ENCODE measurements at regions not wholly inside any gene's neighbourhood (a gene's known extent, or its start where the extent isn't known, plus 50 kb on each side); places are given as distances from the start of the nearest gene placed in this dataset.

DNA sequence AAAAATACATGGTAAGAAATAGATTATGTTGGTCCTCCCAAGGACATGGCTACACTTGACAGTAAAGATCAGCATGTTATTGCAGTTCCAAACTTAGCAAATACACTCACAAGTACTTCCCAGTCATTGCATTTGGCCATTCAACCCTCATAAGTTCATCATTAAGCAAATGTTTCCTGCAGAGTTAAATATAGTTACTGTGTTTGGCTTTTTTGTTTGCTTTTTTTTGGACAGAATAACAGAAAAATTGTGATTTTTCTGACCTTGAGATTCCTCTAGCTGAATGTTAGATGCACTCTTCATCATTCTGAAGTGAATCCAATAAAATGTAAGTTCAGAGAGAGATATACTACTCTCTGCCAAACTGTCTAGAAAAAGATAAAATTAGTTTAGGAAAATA is 295.3 kb downstream of the GPD2 start:
- TF ChIP-seq, protein P1, sequence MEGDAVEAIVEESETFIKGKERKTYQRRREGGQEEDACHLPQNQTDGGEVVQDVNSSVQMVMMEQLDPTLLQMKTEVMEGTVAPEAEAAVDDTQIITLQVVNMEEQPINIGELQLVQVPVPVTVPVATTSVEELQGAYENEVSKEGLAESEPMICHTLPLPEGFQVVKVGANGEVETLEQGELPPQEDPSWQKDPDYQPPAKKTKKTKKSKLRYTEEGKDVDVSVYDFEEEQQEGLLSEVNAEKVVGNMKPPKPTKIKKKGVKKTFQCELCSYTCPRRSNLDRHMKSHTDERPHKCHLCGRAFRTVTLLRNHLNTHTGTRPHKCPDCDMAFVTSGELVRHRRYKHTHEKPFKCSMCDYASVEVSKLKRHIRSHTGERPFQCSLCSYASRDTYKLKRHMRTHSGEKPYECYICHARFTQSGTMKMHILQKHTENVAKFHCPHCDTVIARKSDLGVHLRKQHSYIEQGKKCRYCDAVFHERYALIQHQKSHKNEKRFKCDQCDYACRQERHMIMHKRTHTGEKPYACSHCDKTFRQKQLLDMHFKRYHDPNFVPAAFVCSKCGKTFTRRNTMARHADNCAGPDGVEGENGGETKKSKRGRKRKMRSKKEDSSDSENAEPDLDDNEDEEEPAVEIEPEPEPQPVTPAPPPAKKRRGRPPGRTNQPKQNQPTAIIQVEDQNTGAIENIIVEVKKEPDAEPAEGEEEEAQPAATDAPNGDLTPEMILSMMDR (IDR thresholded peaks at IDR 0.05; ENCODE audit: insufficient read depth, low read length, poor library complexity, severe bottlenecking) = no peak
- no peaks in the 10 kb centered on the region for H3K27me3 ChIP-seq (replicated peaks; ENCODE audit: control insufficient read depth, insufficient read depth, low read length)
- no peaks in the 10 kb centered on the region for H3K36me3 ChIP-seq (ENCODE audit: control insufficient read depth, insufficient read depth, low read length)

DNA sequence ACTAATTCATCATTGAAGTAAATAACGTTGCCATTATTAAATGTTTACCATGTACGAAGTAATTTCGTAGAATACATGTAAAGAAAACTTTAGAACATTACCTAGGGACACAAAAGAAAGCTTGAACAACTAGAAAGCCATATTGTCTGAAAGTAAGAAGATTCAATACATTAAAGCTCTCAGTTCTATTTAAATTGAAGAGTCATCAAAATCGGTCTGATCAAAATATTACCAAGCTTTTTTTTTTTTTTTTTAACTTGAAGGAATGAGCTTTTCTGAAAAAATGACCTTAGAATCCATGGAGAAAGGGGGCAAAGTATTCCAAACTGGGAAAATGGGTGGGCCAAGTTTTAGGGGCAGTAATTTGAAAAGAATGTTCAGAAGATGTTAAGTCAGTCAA is 300.8 kb downstream of the GPD2 start:
- Histone ChIP-seq H3K4me3 (replicated peaks; ENCODE audit: low read depth, low read length) (no peak overlapping the region), H3K36me3 (ENCODE audit: control insufficient read depth, insufficient read depth, low read length) (no peaks in the 10 kb centered on the region), H3K27me3 (replicated peaks; ENCODE audit: control insufficient read depth, insufficient read depth, low read length) (no peaks in the 10 kb centered on the region)
- TF ChIP-seq, protein P1 (IDR thresholded peaks at IDR 0.05; ENCODE audit: insufficient read depth, low read length, poor library complexity, severe bottlenecking) = no peak
- DNase-seq (ENCODE audit: extremely low read depth, insufficient read length) = no peak

More for the DNA sequence above, 295.3 kb downstream of the GPD2 start:
- H3K4me3 ChIP-seq (replicated peaks; ENCODE audit: low read depth, low read length) = no peak overlapping the region
- DNase-seq (ENCODE audit: extremely low read depth, insufficient read length) = no peak

DNA sequence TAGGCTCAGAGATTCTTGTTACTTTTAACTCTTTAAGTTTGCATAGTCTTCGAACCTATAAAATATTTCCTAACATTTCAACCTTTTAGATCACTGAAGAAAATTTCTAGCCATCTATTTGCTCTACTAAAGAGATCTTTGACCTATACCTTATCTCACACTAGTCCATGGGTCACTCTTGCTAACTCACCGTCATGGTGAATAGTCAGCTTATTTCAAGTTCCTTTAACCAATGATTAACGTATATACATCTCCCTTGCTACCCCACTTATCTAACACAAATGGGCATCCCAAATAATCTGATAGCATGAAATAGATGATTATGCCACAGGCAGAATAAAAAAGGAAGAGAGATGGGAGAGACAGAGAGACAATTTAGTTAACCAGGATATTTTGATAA is 303.1 kb downstream of the GPD2 start:
- H3K4me3 ChIP-seq (replicated peaks; ENCODE audit: low read depth, low read length) = no peak overlapping the region
- TF ChIP-seq, protein P1 (IDR thresholded peaks at IDR 0.05; ENCODE audit: insufficient read depth, low read length, poor library complexity, severe bottlenecking) = no peak
- no peak for DNase-seq (ENCODE audit: extremely low read depth, insufficient read length)

DNA sequence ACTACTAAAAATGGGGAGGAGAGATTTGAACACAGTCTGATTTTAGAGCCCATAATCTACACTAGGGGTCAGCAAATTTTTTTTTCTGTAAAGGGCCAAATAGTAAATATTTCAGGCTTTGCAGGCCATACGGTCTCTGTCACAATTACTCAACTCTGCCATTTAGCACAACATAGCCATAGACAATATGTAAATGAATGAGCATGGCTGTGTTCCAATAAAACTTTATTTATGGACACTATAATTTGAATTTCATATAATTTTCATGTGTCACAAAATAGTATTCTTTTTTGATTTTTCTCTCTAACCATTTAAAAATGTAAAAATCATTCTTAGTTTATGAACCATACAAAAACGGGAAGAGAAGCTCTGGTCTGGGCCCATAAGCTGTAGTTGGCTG is 309.4 kb downstream of the GPD2 start:
- Histone ChIP-seq H3K27me3 (replicated peaks; ENCODE audit: control insufficient read depth, insufficient read depth, low read length) (no peaks in the 10 kb centered on the region), H3K4me3 (replicated peaks; ENCODE audit: low read depth, low read length) (no peak overlapping the region), H3K36me3 (ENCODE audit: control insufficient read depth, insufficient read depth, low read length) (no peaks in the 10 kb centered on the region)
- TF ChIP-seq, protein P1 (IDR thresholded peaks at IDR 0.05; ENCODE audit: insufficient read depth, low read length, poor library complexity, severe bottlenecking) = no peak
- no peak for DNase-seq (ENCODE audit: extremely low read depth, insufficient read length)

More for the DNA sequence above, 303.1 kb downstream of the GPD2 start:
- Histone ChIP-seq H3K27me3 (replicated peaks; ENCODE audit: control insufficient read depth, insufficient read depth, low read length) (no peaks in the 10 kb centered on the region), H3K36me3 (ENCODE audit: control insufficient read depth, insufficient read depth, low read length) (no peaks in the 10 kb centered on the region)

DNA sequence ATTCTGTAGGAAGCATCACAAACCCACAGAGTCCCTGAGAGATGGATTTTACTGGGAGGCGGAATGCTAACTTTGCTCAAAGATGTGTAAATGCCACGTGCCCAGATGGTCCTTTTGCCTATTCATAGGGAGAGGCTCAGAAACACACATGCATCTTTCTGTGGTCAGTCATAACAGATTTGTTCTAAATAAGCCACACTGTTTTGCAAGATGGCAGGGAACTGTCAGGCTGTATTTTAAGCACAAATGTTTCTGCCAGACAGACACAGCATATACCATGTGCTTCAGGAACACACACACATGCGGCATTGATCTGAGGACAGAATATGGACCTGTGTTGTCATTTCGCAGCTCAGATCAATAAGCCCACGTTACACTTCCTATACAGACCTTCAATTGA is 312.0 kb downstream of the GPD2 start:
- Histone ChIP-seq H3K27me3 (replicated peaks; ENCODE audit: control insufficient read depth, insufficient read depth, low read length) (no peaks in the 10 kb centered on the region), H3K36me3 (ENCODE audit: control insufficient read depth, insufficient read depth, low read length) (no peaks in the 10 kb centered on the region), H3K4me3 (replicated peaks; ENCODE audit: low read depth, low read length) (no peak overlapping the region)
- DNase-seq (ENCODE audit: extremely low read depth, insufficient read length) = no peak
- TF ChIP-seq, protein P1 (IDR thresholded peaks at IDR 0.05; ENCODE audit: insufficient read depth, low read length, poor library complexity, severe bottlenecking) = no peak

DNA sequence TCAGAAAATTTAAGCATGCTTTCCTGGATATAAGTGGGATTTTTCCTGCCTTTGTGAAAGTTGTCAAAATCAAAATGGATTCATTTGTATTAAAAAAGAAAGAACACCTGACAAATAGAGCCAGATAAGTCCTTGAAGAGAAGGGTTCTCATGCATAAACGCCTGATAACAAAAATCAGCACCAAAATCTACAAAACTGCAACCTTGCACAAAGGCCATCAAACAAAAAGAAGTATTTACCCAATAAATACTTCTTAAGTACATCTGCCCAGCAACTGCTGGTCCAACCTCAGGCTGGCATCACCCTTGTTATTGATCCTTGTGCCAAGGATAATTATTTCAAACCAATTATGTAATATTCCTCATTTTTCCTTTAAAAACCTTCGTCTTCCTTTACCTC is 315.9 kb downstream of the GPD2 start:
- DNase-seq (ENCODE audit: extremely low read depth, insufficient read length) = no peak
- TF ChIP-seq, protein P1 (IDR thresholded peaks at IDR 0.05; ENCODE audit: insufficient read depth, low read length, poor library complexity, severe bottlenecking) = no peak
- Histone ChIP-seq H3K36me3 (ENCODE audit: control insufficient read depth, insufficient read depth, low read length) (no peaks in the 10 kb centered on the region), H3K27me3 (replicated peaks; ENCODE audit: control insufficient read depth, insufficient read depth, low read length) (no peaks in the 10 kb centered on the region), H3K4me3 (replicated peaks; ENCODE audit: low read depth, low read length) (no peak overlapping the region)

All from GM06990 (cell line).